ENCODE measurements at regions not wholly inside any gene's neighbourhood (a gene's known extent, or its start where the extent isn't known, plus 50 kb on each side); places are given as distances from the start of the nearest gene placed in this dataset.

GRCh38 chr22:48395201-48395600 lies 1432.5 kb downstream of the BRD1 start:
- no peak for TF ChIP-seq CTCF (CRISPR knock-in tag; IDR thresholded peaks at IDR 0.05)
- TF ChIP-seq ZNF280B (CRISPR knock-in tag; IDR thresholded peaks at IDR 0.05; ENCODE audit: borderline replicate concordance) = no peak
- no peak for TF ChIP-seq ZNF713 (CRISPR knock-in tag; IDR thresholded peaks at IDR 0.05)
- no peak for TF ChIP-seq ZNF207 (IDR thresholded peaks at IDR 0.05; ENCODE audit: borderline replicate concordance)
- TF ChIP-seq ZNF34 (CRISPR knock-in tag; IDR thresholded peaks at IDR 0.05; ENCODE audit: borderline replicate concordance) = no peak
- TF ChIP-seq MAFG (CRISPR knock-in tag; IDR thresholded peaks at IDR 0.05) = no peak
- TF ChIP-seq, protein P1, sequence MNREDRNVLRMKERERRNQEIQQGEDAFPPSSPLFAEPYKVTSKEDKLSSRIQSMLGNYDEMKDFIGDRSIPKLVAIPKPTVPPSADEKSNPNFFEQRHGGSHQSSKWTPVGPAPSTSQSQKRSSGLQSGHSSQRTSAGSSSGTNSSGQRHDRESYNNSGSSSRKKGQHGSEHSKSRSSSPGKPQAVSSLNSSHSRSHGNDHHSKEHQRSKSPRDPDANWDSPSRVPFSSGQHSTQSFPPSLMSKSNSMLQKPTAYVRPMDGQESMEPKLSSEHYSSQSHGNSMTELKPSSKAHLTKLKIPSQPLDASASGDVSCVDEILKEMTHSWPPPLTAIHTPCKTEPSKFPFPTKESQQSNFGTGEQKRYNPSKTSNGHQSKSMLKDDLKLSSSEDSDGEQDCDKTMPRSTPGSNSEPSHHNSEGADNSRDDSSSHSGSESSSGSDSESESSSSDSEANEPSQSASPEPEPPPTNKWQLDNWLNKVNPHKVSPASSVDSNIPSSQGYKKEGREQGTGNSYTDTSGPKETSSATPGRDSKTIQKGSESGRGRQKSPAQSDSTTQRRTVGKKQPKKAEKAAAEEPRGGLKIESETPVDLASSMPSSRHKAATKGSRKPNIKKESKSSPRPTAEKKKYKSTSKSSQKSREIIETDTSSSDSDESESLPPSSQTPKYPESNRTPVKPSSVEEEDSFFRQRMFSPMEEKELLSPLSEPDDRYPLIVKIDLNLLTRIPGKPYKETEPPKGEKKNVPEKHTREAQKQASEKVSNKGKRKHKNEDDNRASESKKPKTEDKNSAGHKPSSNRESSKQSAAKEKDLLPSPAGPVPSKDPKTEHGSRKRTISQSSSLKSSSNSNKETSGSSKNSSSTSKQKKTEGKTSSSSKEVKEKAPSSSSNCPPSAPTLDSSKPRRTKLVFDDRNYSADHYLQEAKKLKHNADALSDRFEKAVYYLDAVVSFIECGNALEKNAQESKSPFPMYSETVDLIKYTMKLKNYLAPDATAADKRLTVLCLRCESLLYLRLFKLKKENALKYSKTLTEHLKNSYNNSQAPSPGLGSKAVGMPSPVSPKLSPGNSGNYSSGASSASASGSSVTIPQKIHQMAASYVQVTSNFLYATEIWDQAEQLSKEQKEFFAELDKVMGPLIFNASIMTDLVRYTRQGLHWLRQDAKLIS (CRISPR knock-in tag; IDR thresholded peaks at IDR 0.05) = no peak

Data from HepG2 (cell line).